ENCODE measurements at regions not wholly inside any gene's neighbourhood (a gene's known extent, or its start where the extent isn't known, plus 50 kb on each side); places are given as distances from the start of the nearest gene placed in this dataset.
A peak's percentile ranks its signal among the peaks of the same experiment; 100 is the strongest.
"Not testable (repeated sequence)": the region's sequence is repeated elsewhere in the genome, so short reads cannot be mapped to it uniquely, and the experiment has no call there.

DNA sequence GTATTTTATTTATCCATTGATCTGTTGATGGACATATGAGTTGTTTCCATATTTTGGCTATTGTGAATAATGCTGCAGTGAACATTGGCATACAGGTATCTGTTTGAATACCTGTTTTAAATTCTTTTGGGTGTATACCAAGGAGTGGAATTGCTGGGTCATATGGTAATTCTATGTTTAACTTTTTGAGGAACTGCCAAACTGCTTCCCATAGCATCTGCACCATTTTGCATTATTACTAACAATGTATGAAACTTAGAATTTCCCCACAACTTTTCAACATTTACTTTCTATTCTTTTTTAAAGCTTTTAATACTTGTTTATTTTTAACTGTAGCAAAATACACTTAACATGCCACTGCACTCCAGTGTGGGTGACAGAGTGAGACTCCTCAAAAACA, 57.0 kb upstream of the MSN start:
- no peak for DNase-seq (ENCODE audit: low read depth in 3 of 3, low spot score in 1 of 3)

DNA sequence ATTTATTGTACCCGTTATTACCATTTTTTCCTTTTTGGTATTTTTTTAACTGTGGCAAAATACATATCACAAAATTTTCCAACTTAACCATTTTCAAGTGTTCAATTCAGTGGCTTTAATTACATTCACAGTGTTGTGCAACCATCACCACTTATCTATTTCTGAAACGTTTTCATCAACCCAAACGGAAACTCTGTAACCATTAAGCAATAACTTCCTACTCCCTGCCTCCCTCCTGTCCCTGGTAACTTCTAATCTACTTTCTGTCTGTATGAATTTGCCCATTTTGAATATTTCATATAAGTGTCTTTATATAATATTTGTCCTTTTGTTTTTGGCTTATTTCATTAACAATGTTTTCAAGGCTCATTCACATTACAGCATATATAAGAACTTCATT, 57.4 kb upstream of the MSN start:
- DNase-seq (ENCODE audit: low read depth in 3 of 3, low spot score in 1 of 3) = no peak

DNA sequence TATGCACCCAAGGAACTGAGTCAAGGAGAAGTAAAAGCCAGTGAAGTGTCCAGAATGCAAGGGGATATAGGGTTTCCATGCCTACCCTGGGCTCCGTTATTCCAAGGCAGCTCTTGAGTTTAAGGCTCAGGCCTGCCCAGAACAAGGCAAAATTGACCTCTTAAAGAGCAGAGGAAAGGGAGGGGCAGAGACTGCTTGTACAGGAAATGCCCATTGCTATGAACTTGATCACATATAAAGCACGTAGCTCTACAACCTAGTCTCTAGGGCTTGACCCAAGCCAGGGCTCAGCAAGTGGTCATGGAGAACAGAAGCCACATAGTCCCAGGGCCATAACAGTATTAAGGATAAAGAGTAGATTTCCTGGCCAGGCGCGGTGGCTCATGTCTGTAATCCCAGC, 58.2 kb upstream of the MSN start:
- no peak for DNase-seq (ENCODE audit: low read depth in 3 of 3, low spot score in 1 of 3)

DNA sequence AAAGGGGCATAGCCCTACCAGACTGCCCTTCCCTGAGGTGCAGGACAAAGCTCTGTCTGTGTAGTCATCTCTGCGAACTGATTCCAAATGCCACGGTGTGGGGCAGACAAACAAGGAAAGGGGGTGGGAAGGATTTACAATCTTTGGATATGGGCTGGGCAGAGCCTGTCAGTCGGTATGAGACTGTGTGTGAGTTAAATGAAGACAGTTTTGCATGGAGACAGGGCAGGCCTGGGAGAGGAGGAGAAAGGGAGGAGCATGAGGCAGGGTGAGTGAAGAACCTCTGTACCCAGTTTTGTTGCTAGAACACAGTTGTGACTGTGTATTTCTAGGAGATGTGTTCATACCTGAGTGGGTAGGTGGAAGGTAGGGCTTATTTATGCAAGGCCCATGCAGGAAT, 59.4 kb upstream of the MSN start:
- no peak for DNase-seq (ENCODE audit: low read depth in 3 of 3, low spot score in 1 of 3)

DNA sequence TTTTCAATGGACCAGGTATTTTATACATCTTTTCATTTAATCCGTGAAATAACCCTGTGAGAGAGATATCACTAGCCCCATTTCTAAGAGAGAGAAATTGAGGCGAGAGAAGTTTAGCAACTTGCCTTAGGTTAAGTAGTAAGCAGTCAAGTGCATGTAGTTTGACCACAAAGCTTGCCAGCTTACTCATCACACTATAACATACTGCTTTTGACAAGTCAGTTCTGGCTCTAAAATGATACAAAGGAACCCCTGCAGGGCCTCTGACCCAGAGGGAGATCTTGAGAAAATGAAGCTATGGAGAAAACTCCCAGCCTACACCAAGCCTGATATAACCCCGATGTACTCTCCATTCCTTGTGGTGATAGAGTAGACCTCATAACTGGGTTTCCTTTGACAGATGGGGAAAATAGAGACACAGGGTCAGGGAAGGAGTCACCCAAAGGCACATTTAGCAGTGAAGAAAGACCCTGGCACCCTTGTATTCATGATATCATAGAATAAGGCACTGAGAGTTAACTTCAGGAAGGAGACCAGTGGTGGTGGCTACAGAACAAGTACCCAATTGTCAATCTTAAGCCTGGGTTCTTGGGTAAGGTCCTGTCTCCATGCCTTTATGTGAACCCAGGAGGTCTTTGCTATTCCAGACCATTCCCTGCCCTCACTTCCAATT, 60.2 kb upstream of the MSN start:
- DNase-seq (ENCODE audit: low read depth in 3 of 3, low spot score in 1 of 3) = no peak

DNA sequence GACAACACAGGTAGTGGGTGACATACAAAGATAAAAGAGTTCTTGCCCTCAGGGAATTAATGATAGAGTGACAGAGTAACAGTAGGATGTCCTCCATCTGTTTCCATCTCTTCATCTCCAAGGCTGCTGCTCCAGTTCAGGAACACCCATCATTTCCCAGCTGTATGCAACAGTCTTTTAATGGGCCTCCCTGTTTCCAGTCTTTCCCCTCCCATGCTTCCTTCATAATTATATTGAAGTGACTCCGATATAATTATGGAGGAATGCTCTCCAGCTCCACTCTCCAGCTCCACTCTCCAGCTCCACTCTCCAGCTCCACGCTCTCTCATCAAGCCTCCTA, 65.3 kb upstream of the MSN start:
- DNase-seq (ENCODE audit: low read depth in 3 of 3, low spot score in 1 of 3) = no peak

DNA sequence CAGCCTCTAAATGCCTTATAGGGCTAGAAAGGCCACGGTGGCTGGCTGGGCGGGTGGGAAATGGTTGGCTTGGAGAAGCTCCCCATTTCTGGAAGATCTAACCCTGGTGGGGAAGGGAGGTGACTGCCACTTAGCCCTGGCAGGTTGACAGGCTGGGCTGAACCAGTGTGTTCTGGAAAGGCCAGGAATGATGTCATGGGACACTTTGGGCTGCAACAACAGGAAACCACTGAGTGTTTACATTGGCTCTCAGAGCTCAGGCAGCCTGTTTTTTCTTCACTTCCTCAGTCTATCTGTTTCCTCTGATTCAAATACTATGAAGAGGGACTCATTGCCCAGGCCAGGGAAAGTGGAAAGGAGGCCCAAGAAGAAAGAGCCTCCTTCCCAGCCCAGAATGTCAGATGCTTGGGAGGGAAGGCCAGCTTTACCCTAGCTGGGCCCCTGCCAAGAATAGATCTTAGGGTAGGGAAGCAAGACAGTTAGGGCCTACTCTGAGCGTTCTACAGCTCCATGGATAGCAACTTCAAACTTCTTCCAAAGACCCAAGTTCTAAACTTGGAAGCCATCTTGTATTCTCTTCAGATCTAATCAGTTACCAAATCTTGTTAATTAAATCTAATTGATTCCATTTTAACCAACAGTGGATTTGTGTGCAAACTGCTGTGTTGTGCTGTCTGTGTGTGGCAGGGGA, 65.8 kb upstream of the MSN start:
- DNase-seq (ENCODE audit: low read depth in 3 of 3, low spot score in 1 of 3) = no peak

DNA sequence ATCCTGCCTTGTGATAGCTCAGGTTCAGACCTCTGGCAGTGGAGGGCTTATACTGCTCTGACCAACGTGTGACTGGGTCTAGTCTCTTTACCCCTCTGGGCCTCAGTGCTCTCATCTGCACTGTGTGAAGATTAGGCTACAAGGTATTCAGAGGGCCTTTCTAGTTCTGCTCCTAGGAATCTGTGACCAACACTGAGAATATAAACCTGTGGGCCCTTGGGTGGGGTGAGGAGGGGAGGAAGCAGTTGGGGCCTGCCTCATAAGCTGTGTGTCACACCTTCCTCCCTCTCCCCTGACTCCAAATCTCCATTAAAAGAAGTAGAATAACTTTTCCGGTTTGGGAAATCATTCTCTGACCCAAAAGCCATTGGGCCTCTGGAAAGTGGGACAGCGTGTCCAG, 66.3 kb upstream of the MSN start:
- DNase-seq (ENCODE audit: low read depth in 3 of 3, low spot score in 1 of 3) = no peak

DNA sequence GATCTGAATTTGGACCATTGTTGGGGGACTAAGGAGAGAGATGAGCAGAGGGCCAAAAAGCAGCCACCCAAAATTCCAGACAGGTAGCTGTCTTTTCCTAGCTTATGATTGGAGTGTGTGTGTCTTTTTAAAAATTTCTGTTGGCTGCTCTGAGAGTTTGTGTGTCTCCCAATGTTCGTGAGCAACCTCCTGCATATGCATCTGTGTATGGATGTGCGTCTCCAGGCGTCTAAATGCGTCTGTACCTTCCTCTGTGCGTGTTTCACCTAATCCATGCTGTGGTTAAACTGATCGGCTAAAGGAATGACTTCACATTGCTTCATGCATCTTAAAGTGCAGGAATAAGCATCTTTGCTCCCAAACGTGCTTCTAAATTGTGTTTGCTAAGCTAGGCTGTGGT, 65.5 kb upstream of the LAS1L start:
- no peak for DNase-seq (ENCODE audit: low read depth in 3 of 3, low spot score in 1 of 3)

DNA sequence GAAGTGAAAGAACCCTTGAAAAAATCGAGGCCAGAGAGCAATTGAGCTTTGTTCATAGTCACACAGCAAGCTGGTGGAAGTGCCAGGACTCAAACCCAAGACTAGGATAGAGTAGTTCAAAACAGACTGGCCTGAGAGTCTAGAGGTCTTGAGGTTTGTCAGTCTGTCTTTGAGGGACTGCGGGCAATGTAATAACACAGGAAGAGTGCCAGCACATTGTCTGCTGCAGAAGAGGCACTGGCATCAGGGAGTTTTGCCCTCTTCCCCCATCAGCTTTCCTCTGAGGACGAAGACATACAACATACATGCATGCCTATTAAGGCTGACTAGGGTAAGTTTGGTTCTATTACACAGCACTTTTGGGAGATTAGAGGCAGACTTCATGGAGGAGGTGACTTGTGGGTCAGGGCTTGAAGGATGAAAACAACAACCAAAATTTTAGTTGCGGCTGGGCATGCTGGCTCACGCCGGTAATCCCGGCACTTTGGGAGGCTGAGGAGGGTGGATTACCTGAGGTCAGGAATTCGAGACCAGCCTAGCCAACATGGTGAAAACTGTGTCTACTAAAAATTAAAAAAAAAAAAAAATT, 64.1 kb upstream of the LAS1L start:
- DNase-seq (ENCODE audit: low read depth in 3 of 3, low spot score in 1 of 3) = no peak

DNA sequence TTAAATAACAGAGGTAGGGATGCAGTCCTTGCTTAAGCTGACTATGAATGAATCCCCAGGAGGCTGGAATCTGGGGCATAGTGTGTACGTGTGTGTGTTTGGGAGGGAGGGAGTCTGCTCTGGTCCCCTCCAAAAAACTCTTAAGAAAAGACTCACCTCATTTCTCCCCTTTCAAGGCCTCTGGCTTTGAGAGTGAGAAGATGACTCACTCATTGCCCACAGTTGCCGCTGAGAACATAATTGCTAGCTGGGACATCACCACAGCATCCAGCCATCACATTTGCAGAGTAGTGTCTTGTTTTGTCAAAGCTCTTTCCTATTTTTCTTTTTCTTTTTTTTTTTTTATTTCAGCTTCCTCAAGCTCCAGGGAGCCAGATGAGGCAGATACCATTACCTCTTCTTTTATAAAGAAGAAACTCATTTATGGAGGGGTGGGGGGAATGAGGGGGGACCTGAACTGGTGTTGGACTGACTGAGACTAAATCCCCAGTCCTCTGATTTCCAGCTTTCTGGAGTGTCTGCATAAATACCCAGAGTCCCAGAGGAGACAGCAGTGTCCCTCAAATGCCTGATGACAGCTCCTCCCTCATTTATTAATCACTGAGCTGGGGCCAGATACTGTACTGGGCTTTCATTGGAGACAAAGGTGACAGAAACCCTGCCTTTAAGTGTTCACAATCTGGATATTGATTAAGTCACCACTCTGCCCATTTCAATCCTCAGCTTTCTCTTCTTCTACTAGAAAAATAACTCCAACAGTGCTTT, 61.9 kb upstream of the LAS1L start:
- DNase-seq (ENCODE audit: low read depth in 3 of 3, low spot score in 1 of 3) = no peak

DNA sequence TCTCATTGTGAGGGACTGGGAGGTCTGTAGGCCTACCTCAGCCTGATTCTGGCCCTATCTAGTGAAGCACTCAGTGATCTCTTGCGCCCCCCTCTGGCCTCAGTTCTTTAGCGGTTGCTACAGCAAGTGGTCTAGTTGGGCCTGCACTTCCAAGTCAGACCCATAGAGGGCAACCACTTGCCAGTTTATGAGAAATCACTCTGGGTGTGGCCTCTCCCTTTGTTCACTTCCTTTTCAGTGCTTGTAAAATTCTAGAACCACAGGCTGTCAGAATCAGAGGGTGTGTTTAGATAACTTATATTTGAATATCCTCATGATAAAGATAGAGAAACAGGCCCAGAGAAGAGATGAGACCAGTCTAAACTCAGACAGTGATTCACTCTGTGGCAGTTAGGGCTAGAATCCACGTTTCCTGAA, 60.9 kb upstream of the LAS1L start:
- DNase-seq (ENCODE audit: low read depth in 3 of 3, low spot score in 1 of 3) = peak; percentile 78 to 84 (median 80)

DNA sequence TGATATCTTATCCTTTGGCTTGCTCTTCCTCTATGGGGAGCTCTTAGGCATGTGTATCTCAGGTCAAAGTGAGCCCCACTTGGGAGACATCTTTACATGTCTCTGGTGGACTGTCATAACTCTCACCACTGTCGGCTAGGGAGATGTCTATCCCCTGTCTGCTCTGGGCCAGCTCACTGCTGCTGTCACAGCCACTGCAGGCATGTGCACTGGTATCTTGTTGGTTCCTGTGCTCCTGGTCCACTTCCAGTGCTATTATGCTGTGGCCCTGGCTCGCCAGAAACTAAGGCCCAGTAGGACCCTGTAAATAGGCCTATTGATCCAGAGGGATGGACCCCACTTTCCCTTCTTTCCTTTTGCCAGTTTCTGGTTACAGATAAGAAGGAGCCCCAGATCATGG, 56.6 kb upstream of the LAS1L start:
- no peak for DNase-seq (ENCODE audit: low read depth in 3 of 3, low spot score in 1 of 3)

DNA sequence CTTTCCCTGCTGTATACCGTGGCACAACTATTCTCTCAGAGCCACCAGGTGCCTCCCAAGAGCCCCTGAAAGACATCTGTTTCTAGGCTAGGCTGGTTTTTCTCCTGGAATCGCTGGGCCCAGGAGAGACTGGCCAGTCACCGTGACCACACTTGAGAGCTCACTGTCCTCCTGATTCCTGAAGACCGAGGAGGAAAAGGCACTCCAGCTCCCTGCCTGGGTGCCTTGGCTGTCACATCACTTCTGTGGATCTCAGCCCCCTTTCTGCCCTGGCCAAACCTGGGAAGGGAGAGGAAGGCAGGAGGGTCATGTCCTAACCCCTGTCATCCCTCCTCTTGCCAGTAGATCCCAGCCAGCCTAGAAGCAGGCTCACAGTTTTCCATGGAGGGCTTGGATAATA, 54.7 kb upstream of the LAS1L start:
- no peak for DNase-seq (ENCODE audit: low read depth in 3 of 3, low spot score in 1 of 3)

DNA sequence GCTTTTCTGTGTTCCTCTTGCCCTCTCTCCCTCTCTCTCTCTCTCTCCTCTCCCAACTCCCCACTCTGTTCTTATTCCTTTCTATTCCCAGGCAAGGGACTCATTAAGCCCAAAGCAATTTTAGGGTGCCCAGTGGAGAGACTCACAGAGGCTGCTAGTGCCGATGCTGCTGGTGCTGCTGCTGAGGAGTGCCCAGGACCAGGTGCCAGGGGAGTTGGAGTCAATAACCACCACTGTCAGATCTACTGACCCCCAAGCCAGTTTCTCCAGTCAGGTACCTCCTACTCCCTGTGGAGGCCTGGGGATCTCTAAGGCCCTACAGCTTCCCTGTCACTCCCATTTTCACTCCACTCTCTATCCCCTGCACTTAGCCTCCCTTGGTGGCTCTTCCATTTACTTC, 54.2 kb upstream of the LAS1L start:
- no peak for DNase-seq (ENCODE audit: low read depth in 3 of 3, low spot score in 1 of 3)

DNA sequence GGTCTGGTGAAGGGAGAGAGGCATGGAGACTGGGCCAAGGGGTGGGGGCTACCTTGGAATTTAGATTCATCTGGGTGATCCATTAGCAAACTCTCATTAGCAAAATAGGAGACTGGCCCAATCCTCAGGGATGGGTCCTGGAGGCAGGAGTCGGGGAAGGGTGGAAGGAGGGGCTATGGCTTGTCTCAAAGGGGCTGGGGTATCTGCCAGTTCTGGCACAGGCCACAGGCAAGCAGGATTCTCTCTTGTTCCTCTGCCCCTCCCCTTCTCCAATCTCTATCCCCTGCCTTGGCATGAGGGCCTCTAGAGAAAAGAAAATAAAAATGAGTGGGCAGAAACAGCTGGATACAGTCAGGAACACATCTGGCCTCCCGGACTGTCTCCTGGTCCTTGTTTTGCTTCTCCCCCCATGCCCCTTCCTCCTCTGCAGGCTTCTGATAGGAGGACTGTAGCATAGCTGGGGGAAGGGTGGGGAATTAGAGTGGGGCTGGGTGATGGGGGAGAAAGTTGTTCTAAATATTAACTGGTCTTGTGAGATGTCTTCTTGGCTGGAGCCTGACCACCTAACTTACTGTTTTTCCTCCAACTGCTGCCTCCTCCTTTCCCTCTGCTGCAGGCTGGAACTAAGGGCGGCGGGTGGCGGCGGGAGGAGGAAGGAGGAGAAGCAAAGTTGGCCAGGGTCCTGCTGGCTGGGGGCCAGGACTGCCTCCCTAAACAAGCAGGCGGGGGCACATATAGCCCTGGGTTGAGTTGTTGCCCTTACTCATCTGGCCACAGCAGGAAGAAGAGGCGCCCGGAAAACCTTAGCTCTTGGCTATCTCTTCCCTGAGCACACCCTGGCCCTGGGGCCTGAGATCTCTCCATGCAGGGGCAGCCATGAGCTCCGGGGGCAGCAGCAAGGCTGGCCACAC, 53.3 kb upstream of the LAS1L start:
- DNase-seq (ENCODE audit: low read depth in 3 of 3, low spot score in 1 of 3) = no peak

DNA sequence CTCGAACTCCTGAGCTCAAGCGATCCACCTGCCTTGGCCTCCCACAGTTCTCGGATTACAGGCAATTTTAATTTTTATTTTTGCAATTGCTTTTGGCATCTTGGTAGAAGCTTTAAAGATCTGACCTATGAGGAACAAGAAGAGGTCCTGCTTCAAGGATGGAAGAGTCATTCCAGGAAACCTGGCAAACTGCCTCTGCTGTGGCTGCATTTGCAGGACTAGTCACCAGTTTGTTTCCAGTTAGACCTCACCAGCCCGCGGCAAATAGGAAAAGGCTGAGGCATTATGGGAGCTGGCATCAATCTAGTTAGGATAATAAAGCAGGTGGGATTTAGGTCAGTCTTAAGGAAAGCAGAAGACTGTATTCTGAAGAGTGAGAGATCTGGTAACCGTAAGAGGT, 51.9 kb upstream of the LAS1L start:
- no peak for DNase-seq (ENCODE audit: low read depth in 3 of 3, low spot score in 1 of 3)

DNA sequence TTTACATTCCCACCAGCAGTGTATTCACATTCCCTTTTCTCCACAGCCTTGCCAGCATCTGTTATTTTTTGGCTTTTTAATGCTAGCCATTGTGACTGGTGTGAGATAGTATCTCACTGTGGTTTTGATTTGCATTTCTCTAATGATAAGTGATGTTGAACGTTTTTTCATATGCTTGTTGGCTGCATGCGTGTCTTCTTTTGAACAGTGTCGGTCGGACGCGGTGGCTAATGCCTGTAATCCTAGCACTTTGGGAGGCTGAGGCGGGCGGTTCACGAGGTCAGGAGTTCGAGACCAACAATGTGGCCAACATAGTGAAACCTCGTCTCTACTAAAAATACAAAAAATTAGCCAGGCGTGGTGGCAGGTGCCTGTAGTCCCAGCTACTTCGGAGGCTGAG, 50.6 kb upstream of the LAS1L start:
- DNase-seq (ENCODE audit: low read depth in 3 of 3, low spot score in 1 of 3) = not testable (repeated sequence)
